Esophagus squamous epithelium (tissue), 4 donors: ENCODE measurements at regions not wholly inside any gene's neighbourhood (a gene's known extent, or its start where the extent isn't known, plus 50 kb on each side); places are given as distances from the start of the nearest gene placed in this dataset.

Source experiments
- CTCF ChIP-seq, 6 experiments: fragments of 450-650 bp in 4 of 6; fragments of 200-600 bp in 2 of 6; sonication (generic) in 2 of 6; IDR thresholded peaks; one replicate each; pipeline ENCODE4 v1.5.1; 2016 to 2019; ENCODE audit warnings: antibody characterized with exemption in 6 of 6, mild to moderate bottlenecking in 4 of 6, moderate library complexity in 4 of 6
- POLR2A ChIP-seq, 4 donors: fragments of 450-650 bp; IDR thresholded peaks; one replicate each; pipeline ENCODE4 v1.6.1; 2017; ENCODE audit warnings: antibody characterized with exemption in 4 of 4, mild to moderate bottlenecking in 4 of 4, moderate library complexity in 3 of 4

GRCh38 chr2:60091894-60092293 is 461.6 kb downstream of the BCL11A start:
- TF ChIP-seq CTCF (IDR thresholded peaks at IDR 0.05), result no peak
- TF ChIP-seq POLR2A (IDR thresholded peaks at IDR 0.05), result no peak
